AG04449 (cell line): ENCODE measurements at regions not wholly inside any gene's neighbourhood (a gene's known extent, or its start where the extent isn't known, plus 50 kb on each side); places are given as distances from the start of the nearest gene placed in this dataset.
A peak's percentile ranks its signal among the peaks of the same experiment; 100 is the strongest.

Source experiments
- CTCF ChIA-PET: fragments of 350-600 bp; formaldehyde crosslinking; extraction: SDS; loops from one replicate; lab custom pipeline; 2021; ENCODE audit warnings: antibody characterized with exemption; lab: Yijun Ruan, JAX
- POLR2A ChIA-PET: fragments of 400-600, 350-600 bp; formaldehyde crosslinking; extraction: SDS; loops from one replicate; lab custom pipeline; 2020; ENCODE audit warnings: antibody characterized with exemption, inconsistent platforms; lab: Yijun Ruan, JAX
- DNase-seq: peaks from one replicate; pipeline ENCODE4 v3.0.0-alpha.2; 2010; ENCODE audit warnings: low read depth, low spot score
- H3K4me3 ChIP-seq: 2 replicates; pipeline ENCODE4 v1.5.1; 2011; ENCODE audit warnings: low read depth, mild to moderate bottlenecking, control low read depth, low read length
- TF ChIP-seq, protein P1 (sequence below): IDR thresholded peaks from one replicate; pipeline ENCODE4 v1.5.1; 2011; ENCODE audit warnings: mild to moderate bottlenecking, moderate library complexity, low read length, control low read depth, inconsistent platforms; ENCODE audit not compliant: insufficient read depth; ENCODE audit errors: missing control alignments

DNA sequence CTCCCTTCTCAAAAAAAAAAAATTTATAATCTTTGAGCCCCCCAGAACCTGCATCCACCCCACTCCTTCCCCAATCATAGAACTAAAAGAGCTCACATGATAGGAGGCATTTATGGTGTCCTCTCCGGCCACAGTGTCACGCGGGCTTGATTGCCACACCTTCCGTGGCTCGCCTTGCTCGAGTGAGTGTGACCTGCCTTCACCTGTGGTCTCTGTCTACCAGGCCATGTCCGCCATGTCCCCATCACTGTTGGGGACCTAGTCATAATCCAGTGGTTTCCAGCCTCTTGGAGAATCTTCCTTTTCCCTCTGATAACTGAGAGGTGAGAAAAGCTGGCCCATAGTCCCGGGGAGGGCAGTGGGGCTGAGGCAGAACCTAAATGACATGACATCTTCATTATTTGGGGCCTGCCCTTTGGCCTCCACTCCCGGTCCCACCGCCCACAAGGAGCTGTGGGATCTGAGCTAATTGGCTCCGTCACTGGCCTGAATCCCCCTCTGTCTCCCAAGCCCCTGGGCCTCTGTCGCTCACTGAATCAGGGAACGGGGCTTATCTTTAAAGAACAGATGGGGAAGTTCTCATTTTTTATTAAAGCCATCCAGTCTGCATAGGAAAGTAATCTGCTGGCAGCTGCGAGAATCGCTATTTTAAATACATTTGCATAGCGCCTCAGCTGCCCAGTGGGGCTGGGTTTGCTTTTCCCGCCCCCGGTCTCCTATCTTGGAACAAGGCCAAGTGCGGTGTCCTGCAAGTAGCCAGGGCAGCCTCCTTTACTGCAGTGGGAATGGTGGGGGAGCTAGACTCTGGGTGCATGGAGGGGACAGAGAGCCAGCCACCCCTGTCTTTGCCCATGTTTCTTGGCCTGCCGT is 197.6 kb upstream of the PMEPA1 start:
- TF ChIP-seq, protein P1, sequence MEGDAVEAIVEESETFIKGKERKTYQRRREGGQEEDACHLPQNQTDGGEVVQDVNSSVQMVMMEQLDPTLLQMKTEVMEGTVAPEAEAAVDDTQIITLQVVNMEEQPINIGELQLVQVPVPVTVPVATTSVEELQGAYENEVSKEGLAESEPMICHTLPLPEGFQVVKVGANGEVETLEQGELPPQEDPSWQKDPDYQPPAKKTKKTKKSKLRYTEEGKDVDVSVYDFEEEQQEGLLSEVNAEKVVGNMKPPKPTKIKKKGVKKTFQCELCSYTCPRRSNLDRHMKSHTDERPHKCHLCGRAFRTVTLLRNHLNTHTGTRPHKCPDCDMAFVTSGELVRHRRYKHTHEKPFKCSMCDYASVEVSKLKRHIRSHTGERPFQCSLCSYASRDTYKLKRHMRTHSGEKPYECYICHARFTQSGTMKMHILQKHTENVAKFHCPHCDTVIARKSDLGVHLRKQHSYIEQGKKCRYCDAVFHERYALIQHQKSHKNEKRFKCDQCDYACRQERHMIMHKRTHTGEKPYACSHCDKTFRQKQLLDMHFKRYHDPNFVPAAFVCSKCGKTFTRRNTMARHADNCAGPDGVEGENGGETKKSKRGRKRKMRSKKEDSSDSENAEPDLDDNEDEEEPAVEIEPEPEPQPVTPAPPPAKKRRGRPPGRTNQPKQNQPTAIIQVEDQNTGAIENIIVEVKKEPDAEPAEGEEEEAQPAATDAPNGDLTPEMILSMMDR, result no peak
- no peak overlapping the region for H3K4me3 ChIP-seq
- POLR2A ChIA-PET, result no interaction called here
- DNase-seq, result no peak
- CTCF ChIA-PET, result interaction anchor here (0.9 kb wide), 1 partner anchor 180 kb away, joined by 3 read pairs; no protein-coding TSS in a partner anchor

DNA sequence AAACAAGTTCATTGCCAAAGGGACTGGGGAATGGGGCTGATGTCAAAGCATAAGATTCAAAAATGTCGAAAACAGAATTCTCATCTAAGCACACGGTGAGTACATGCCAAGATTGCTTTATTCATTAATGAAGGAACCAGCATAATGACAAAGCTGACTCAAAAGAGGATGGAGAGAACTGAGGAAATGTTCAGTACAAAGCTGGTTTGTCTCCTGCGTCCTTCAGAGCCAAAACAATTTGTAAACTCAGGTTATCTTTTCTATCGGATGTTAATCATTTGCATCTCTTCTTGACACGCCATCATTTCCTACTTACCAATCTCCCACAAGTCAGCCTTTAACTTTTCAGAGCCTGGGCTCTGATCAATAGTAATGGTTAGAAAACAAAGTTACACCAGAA is 195.6 kb upstream of the PMEPA1 start:
- ChIA-PET POLR2A (no interaction called here), CTCF (no interaction called here)
- TF ChIP-seq, protein P1, result no peak
- H3K4me3 ChIP-seq, result no peak overlapping the region
- DNase-seq, result no peak

DNA sequence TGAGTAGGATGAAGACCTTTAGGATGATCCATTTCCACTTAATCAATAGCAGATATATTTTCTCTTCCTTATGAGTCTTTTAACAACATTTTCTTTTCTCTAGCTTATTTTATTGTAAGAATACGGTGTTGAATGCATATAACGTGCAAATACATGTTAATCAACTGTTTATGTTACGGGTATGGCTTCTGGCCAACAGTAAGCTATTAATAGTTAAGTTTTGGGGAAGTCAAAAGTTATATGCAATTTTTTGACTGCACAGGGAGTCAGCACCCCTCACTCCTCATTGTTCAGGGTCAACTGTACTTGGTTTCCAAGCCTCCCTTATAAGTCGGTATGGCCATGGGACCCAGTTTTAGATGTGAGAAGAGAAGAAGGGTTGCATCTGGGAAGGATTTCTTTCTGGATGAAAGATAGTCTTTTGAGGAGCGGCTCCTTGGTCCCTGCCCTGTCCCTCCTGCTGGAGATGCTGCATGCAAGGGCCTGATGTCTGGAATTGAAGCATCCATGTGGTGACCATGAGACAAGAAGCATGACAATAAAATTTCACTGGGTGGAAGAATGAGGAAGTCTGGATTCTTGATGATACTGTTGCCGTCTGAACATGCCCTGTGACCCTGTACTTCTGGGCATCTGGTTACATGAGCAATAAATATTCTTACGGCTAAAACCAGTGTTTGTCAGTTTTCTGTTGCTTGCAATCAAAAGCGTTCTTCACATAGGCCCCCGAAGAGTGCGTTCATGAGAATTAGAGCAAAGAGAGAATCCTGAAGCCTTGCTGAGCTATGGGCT is 194.7 kb upstream of the PMEPA1 start:
- no peak for DNase-seq
- TF ChIP-seq, protein P1, result no peak
- H3K4me3 ChIP-seq, result no peak overlapping the region
- ChIA-PET POLR2A (no interaction called here), CTCF (no interaction called here)

DNA sequence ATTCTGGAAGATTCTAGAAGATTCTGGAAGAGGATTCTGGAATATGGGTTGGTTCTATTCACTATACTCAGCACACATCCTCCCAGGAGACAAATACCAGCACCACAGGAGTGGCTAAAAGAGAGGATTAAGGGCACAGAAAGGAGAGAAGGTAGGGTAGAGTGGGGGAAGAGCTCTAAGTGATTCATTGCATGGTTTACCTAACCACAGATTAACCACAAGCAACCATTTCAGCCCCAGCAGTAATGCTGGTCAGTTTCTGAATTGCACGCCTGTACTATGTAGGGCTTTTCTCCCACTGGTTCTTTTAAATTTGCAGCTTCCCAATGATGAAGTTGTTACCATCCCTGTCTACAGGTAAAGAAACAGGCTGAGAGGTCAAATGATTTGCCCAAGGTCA is 192.7 kb upstream of the PMEPA1 start:
- TF ChIP-seq, protein P1, result peak; percentile 10
- H3K4me3 ChIP-seq, result no peak overlapping the region
- DNase-seq, result peak; percentile 26
- ChIA-PET POLR2A (no interaction called here), CTCF (interaction anchor here (0.9 kb wide), 1 partner anchor 248 kb away, joined by 3 read pairs; no protein-coding TSS in a partner anchor)

DNA sequence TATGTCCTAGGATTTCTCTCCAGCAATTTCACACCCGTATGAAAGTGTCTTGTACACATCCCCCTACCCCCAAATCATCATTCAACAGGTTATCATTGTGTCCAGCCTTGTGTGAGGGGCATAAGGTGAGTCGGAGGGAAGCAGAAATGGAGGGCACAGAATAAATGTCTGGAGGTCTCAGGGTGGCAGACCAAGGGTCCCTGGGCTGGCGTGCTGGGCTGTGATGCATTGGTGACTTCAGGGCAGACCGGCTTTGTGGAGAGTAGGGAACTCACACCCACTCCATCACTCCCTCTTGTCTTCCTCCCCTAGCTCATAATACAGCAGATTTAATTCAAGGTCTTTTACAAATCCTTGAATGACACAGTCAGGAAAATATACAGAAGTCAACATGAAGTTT is 191.7 kb upstream of the PMEPA1 start:
- DNase-seq, result no peak
- H3K4me3 ChIP-seq, result no peak overlapping the region
- TF ChIP-seq, protein P1, result no peak
- ChIA-PET CTCF (no interaction called here), POLR2A (no interaction called here)
